GM18858 (cell line): ENCODE measurements at regions not wholly inside any gene's neighbourhood (a gene's known extent, or its start where the extent isn't known, plus 50 kb on each side); places are given as distances from the start of the nearest gene placed in this dataset.

Source experiments
- ATAC-seq: cut with Tn5 transposase; IDR thresholded peaks from one replicate; pipeline ENCODE4 v1.9.1; 2021; ENCODE audit not compliant: unreplicated experiment

DNA sequence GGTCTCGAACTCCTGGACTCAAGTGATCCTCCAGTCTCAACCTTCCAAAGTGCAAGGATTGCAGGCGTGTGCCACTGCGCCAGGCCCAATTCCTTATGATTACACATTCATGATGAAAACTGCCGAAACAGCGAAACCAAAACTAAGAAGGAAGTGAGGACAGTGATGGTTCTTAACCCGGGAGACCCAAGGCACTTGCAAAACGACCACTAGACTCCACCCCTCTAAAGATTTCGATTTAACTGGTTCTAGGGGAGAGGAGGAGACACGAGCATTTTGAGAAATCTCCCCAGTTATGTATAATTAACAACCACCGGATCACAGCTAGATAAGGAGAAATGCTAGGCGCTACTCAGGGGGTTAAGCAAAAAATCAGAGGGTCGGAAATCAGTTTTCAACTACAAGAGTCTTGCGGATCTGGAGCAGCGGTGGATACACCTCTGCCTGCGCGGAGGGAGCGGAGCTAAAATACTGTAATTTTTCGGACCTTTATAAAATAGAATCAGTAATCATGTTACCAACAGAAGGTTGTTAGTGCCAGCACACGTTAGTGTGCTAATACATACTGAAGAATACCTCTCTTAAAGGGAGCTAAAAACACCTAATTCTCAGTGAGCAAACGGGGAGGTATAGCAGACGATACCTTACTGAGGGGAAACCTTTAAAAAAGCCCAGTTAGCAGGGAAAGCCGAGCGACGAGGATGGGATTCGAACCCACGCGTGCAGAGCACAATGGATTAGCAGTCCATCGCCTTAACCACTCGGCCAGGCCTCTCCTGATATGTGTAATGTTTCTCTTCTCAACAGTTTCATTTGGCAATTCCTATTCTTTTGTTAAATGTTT is 60.0 kb upstream of the BTN3A2 start:
- no peak for ATAC-seq

DNA sequence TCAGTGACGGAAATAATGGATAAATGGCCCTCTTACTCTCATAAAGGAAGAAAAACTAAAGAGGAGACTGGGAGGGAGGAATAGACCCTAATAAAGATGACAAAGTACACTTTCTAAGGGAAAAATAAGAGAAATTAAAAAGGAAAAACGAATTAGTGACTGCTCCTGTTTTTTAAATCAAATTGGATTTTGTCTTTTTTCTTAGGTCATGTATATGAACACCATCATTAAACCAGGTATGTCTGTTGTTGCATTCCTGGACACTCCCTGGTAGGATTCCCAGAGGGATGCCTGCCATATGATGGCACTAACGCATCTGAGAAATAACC is 59.4 kb upstream of the BTN3A2 start:
- no peak for ATAC-seq

DNA sequence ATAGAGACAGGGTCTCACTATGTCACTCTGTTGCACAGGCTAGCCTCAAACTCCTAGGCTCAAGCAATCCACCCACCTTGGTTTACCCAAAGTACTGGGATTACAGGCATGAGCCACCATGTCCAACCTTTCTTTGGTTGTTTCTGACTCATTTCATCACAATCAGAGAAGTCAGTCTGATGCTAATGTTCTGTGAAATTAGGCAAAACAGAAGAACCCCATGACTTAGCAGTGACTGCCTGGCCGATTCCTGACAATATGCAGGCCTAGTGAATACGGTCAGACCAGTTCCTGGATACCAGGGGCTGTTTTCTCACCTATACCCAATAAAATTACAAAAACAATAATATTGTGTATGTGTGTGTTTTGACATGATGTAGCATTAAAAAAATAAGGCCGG is 58.8 kb upstream of the BTN3A2 start:
- ATAC-seq: no peak

DNA sequence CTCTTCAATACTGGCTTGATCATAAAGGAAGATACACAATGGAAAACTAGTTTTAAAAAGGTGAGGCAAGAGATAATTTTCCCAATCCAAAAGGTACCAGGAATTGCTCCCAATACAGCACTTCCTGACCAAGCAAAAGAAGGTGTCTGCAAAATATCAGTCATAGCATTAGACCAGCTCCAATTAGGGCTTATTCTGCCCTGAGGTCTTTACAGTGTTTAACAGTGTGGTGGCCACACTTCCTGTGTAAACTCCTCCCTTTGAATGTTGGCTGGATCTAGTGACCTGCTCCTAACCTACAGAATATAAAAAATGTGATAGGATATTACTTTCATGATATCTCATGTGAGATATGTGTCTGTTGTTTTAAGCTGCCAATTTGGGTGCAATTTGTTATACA is 57.1 kb upstream of the BTN3A2 start:
- no peak for ATAC-seq

DNA sequence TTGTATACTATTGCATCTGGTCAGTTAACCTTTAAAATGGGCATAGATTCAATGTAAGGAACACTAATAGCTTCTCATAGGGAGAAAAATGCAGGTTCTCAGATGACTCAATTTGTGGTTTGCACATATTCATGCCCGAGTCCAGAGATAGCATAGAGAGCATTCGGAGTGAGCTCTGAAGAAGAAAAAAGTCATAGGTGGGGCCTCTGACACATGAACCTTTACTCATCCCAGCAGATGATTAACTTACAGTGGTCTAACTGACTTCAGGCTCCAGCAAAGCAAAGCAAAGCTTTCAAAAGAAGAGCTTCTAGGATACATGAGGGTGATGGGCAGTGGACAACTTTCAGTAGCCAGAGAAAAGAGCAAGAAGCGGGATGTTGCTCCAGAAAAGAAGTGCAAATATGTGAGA is 55.3 kb upstream of the BTN3A2 start:
- no peak for ATAC-seq

DNA sequence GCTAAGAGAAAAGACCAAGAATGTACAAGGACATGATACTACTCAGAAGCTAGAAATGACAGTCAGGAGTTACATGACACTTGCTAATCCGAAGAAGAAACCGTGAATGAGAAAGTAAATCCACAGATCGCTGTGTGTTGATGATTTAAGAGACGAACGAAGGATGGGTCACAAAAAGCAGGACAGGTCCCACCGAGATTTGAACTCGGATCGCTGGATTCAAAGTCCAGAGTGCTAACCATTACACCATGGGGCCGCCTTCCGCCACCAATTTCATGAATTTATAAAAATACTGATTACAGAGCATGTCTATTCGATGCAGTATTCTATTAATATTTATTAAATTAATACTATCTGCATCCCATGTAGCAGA is 54.0 kb upstream of the BTN3A2 start:
- ATAC-seq: no peak

DNA sequence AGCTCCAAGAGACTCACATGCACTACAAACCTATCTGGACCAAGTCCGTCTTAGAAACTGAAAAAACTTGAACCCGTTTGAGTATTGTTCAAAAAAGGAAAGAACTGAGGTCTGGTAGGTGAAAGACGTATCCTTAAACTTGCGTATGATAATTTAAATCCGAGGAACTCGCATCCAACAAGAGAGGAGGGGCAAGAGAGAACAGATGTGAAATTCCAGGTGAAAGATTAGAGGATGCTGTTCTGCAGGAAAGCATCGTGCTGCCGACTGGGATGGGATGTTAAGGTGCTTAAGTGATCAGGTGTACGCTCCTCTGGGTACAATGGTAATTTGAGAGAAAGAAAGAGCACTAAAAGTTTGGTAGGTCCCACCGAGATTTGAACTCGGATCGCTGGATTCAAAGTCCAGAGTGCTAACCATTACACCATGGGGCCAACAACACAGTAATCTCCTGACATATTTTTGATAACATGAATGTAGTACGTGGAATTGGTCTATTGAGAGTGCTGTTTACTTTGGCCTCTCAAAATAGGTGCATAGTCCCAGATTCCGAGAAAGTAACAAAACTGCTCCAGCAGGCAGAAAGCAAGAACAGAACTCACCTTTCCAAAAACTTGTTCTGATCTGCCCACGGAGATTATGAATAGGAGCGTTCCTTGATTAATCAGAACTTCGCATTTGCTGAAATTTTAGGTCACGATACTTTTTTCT is 53.5 kb upstream of the BTN3A2 start:
- peak; percentile 27 for ATAC-seq

DNA sequence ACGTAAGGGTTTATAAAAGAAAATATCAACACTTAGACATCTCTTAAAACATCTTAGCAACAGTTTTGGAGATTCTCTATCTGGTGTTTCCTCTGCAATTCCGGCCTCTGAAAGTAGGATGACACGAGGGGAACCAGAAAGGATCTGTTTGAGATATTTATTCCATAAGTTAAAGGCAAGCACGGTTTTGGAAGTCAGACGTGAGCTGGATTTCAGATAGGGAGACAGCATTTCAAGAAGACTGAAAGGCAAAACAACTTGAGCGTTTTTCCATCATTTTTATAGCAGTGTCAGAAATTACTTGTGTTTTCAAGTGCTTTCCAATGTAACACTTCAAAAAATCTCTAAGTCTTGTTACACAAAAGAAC is 52.9 kb upstream of the BTN3A2 start:
- no peak for ATAC-seq

DNA sequence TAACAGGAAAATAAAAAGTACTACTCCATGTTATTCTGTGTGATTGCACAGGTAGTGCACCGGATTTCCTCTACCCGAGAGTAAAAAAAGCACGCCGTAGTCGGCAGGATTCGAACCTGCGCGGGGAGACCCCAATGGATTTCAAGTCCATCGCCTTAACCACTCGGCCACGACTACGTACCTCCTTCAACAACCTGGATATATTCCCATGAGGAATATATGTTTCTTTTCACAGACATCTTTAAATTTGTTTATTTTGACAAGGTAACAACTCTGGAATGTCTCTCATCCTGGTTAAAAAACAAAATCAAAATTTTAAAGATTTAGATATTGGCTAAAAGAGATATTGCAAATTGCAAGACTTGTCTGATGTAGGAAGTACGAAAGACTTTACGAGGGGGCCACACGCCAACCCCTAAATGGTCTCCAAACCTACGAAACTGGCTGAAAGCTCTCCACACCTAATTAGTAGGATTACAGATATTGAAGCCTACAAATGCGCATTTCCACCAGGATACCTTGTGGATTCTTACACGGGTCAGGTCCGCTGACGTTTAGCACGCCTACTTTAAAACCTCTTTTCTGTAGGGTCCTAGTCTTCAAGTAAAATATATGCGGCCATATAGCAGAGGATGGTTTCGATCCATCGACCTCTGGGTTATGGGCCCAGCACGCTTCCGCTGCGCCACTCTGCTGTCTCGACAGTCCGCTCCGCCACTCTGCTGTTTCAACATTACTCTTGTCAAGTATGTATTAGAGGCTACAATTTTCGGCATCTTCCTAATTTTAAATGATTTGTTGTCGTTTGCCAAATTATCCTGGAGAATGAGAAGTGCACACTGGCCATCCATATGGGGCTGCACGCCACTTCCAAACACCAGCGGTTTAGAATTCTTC is 52.2 kb upstream of the BTN3A2 start:
- no peak for ATAC-seq
